Type B pancreatic cell (in vitro differentiated cells): ENCODE measurements at regions not wholly inside any gene's neighbourhood (a gene's known extent, or its start where the extent isn't known, plus 50 kb on each side); places are given as distances from the start of the nearest gene placed in this dataset.

ENCODE experiments used
- DNase-seq: peaks from one replicate; pipeline ENCODE4 v3.0.0; 2021; ENCODE audit warnings: mixed read lengths; ENCODE audit not compliant: unreplicated experiment; ENCODE audit errors: extremely low spot score
- H3K27ac Mint-ChIP-seq: 2 replicates; pipeline ENCODE4 v1.8.0; 2021; ENCODE audit warnings: mild to moderate bottlenecking, mixed read lengths
- H3K27me3 Mint-ChIP-seq: 2 replicates; pipeline ENCODE4 v1.8.0; 2021; ENCODE audit warnings: mixed read lengths
- H3K36me3 Mint-ChIP-seq: 2 replicates; pipeline ENCODE4 v1.8.0; 2021; ENCODE audit warnings: mixed read lengths
- H3K4me1 Mint-ChIP-seq: one replicate; pipeline ENCODE4 v1.8.0; 2021; ENCODE audit warnings: mixed read lengths; ENCODE audit not compliant: unreplicated experiment
- H3K4me3 Mint-ChIP-seq: 2 replicates; pipeline ENCODE4 v1.8.0; 2021; ENCODE audit warnings: mild to moderate bottlenecking, mixed read lengths
- H3K9me3 Mint-ChIP-seq: 2 replicates; pipeline ENCODE4 v1.8.0; 2021; ENCODE audit warnings: mixed read lengths
- CTCF ChIP-seq: fragments of 200-600 bp; sonication (generic); conservative IDR thresholded peaks from 2 replicates; pipeline ENCODE4 v1.5.0; 2021; ENCODE audit warnings: antibody characterized with exemption, mild to moderate bottlenecking

- Mint-ChIP-seq H3K4me1 (no peaks in the 10 kb centered on the region), H3K4me3 (no peak overlapping the region), H3K27ac (peak overlapping the region; percentile 44), H3K36me3 (no peaks in the 10 kb centered on the region), H3K9me3 (no peaks in the 10 kb centered on the region), H3K27me3 (no peaks in the 10 kb centered on the region)
- no peak for TF ChIP-seq CTCF
- no peak for DNase-seq
These were observed 258.4 kb downstream of the PPARGC1A start for GRCh38 chr4:23631255-23631950.

GRCh38 chr4:23630110-23630509, 259.7 kb downstream of the PPARGC1A start:
- no peaks in the 10 kb centered on the region for H3K9me3 Mint-ChIP-seq
- DNase-seq = no peak
- H3K4me3 Mint-ChIP-seq = no peak overlapping the region
- no peak for TF ChIP-seq CTCF
- H3K27me3 Mint-ChIP-seq = no peaks in the 10 kb centered on the region
- H3K27ac Mint-ChIP-seq = peak overlapping the region; percentile 30
- H3K4me1 Mint-ChIP-seq = no peaks in the 10 kb centered on the region
- H3K36me3 Mint-ChIP-seq = no peaks in the 10 kb centered on the region

GRCh38 chr4:23629421-23629820, 260.4 kb downstream of the PPARGC1A start:
- H3K27me3 Mint-ChIP-seq = no peaks in the 10 kb centered on the region
- no peak for TF ChIP-seq CTCF
- DNase-seq = no peak
- no peaks in the 10 kb centered on the region for H3K4me1 Mint-ChIP-seq
- H3K4me3 Mint-ChIP-seq = no peak overlapping the region
- no peaks in the 10 kb centered on the region for H3K36me3 Mint-ChIP-seq
- H3K9me3 Mint-ChIP-seq = no peaks in the 10 kb centered on the region
- H3K27ac Mint-ChIP-seq = no peak overlapping the region

- no peaks in the 10 kb centered on the region for H3K36me3 Mint-ChIP-seq
- no peaks in the 10 kb centered on the region for H3K9me3 Mint-ChIP-seq
- no peak overlapping the region for H3K4me3 Mint-ChIP-seq
- peak; percentile 62 for TF ChIP-seq CTCF
- no peak overlapping the region for H3K27ac Mint-ChIP-seq
- no peak for DNase-seq
- no peaks in the 10 kb centered on the region for H3K27me3 Mint-ChIP-seq
- no peaks in the 10 kb centered on the region for H3K4me1 Mint-ChIP-seq
These were observed 275.5 kb downstream of the PPARGC1A start for GRCh38 chr4:23614284-23614892.

GRCh38 chr4:23613782-23614181, 276.1 kb downstream of the PPARGC1A start:
- no peaks in the 10 kb centered on the region for H3K36me3 Mint-ChIP-seq
- H3K27ac Mint-ChIP-seq = no peak overlapping the region
- no peaks in the 10 kb centered on the region for H3K9me3 Mint-ChIP-seq
- no peaks in the 10 kb centered on the region for H3K4me1 Mint-ChIP-seq
- TF ChIP-seq CTCF = no peak
- H3K4me3 Mint-ChIP-seq = no peak overlapping the region
- H3K27me3 Mint-ChIP-seq = no peaks in the 10 kb centered on the region
- DNase-seq = no peak
